CD14-positive monocyte (primary cell): ENCODE measurements at regions not wholly inside any gene's neighbourhood (a gene's known extent, or its start where the extent isn't known, plus 50 kb on each side); places are given as distances from the start of the nearest gene placed in this dataset.
"Not testable (repeated sequence)": the region's sequence is repeated elsewhere in the genome, so short reads cannot be mapped to it uniquely, and the experiment has no call there.

Experiments used
- DNase-seq, 3 donors: peaks; one replicate each; pipeline ENCODE4 v3.0.0-alpha.2; 2011 to 2022
- H2AFZ ChIP-seq: 2 replicates; pipeline ENCODE4 v1.6.0; 2012; ENCODE audit warnings: mild to moderate bottlenecking, low read depth, low read length, inconsistent platforms; ENCODE audit not compliant: insufficient read depth, poor library complexity, severe bottlenecking
- H3K27ac ChIP-seq, 2 donors: 1 replicate in 1 of 2; 2 replicates in 1 of 2; pipeline ENCODE4 v1.5.1; 2012 to 2013; ENCODE audit warnings: low read length in 2 of 2, control low read depth in 1 of 2, inconsistent platforms in 1 of 2, low read depth in 1 of 2, mild to moderate bottlenecking in 1 of 2
- H3K27me3 ChIP-seq, 2 donors: one replicate each; pipeline versions ENCODE4 v1.6.0 to v1.6.1; 2011 to 2013; ENCODE audit warnings: low read length in 2 of 2; ENCODE audit not compliant: control insufficient read depth in 2 of 2, insufficient read depth in 2 of 2
- H3K36me3 ChIP-seq, 2 donors: replicated peaks in 1 of 2; 1 replicate in 1 of 2; 2 replicates in 1 of 2; pipeline versions ENCODE4 v1.5.1 to v1.6.1; 2012 to 2013; ENCODE audit warnings: low read length in 2 of 2, control low read depth in 1 of 2, inconsistent platforms in 1 of 2, mild to moderate bottlenecking in 1 of 2; ENCODE audit not compliant: insufficient read depth in 2 of 2, control insufficient read depth in 1 of 2
- H3K4me1 ChIP-seq, 2 donors: 1 replicate in 1 of 2; 2 replicates in 1 of 2; pipeline versions ENCODE4 v1.5.1 to v1.6.1; 2012 to 2013; ENCODE audit warnings: low read length in 2 of 2, control low read depth in 1 of 2, inconsistent platforms in 1 of 2, mild to moderate bottlenecking in 1 of 2, moderate library complexity in 1 of 2; ENCODE audit not compliant: insufficient read depth in 2 of 2, control insufficient read depth in 1 of 2
- H3K4me2 ChIP-seq: replicated peaks from 2 replicates; pipeline ENCODE3; 2012; ENCODE audit warnings: low read length, moderate library complexity, mild to moderate bottlenecking; ENCODE audit not compliant: poor library complexity, severe bottlenecking; ENCODE audit errors: extremely low read depth
- H3K4me3 ChIP-seq, 3 experiments: fragments of 200-600 bp in 1 of 3; sonication (generic) in 1 of 3; replicated peaks in 1 of 3; 1 replicate in 2 of 3; 2 replicates in 1 of 3; pipeline ENCODE4 v1.5.1; 2011 to 2013; ENCODE audit warnings: low read length in 3 of 3, mild to moderate bottlenecking in 3 of 3, control low read depth in 2 of 3, low read depth in 2 of 3, inconsistent platforms in 1 of 3, moderate library complexity in 1 of 3
- H3K79me2 ChIP-seq: 2 replicates; pipeline ENCODE4 v1.6.0; 2012; ENCODE audit warnings: mild to moderate bottlenecking, control low read depth, inconsistent platforms, low read length, moderate library complexity; ENCODE audit not compliant: insufficient read depth
- H3K9ac ChIP-seq: 2 replicates; pipeline ENCODE4 v1.6.0; 2017; ENCODE audit warnings: low read length, mild to moderate bottlenecking; ENCODE audit not compliant: insufficient read depth, poor library complexity, severe bottlenecking
- H3K9me3 ChIP-seq, 2 donors: replicated peaks in 1 of 2; 1 replicate in 1 of 2; 2 replicates in 1 of 2; pipeline versions ENCODE4 v1.5.1 to v1.6.1; 2012 to 2013; ENCODE audit warnings: low read length in 2 of 2, control low read depth in 1 of 2; ENCODE audit not compliant: control insufficient read depth in 1 of 2, insufficient read depth in 1 of 2
- H4K20me1 ChIP-seq: 2 replicates; pipeline ENCODE4 v1.6.0; 2012; ENCODE audit warnings: mild to moderate bottlenecking, low read length, control low read depth, moderate library complexity; ENCODE audit not compliant: insufficient read depth
- H3K27ac Mint-ChIP-seq, 7 donors: one replicate each; pipeline ENCODE4 v1.8.0; 2020; ENCODE audit warnings: mild to moderate bottlenecking in 7 of 7, mixed read lengths in 7 of 7, moderate library complexity in 6 of 7, inconsistent platforms in 2 of 7
- H3K27me3 Mint-ChIP-seq, 3 donors: one replicate each; pipeline ENCODE4 v1.8.0; 2021 to 2022; ENCODE audit warnings: low read depth in 3 of 3, mild to moderate bottlenecking in 3 of 3, mixed read lengths in 3 of 3, moderate library complexity in 3 of 3, inconsistent platforms in 1 of 3
- H3K36me3 Mint-ChIP-seq, 2 donors: one replicate each; pipeline ENCODE4 v1.8.0; 2020; ENCODE audit warnings: mixed read lengths in 2 of 2, inconsistent platforms in 1 of 2, mild to moderate bottlenecking in 1 of 2
- H3K4me1 Mint-ChIP-seq: one replicate; pipeline ENCODE4 v1.8.0; 2020; ENCODE audit warnings: mild to moderate bottlenecking, mixed read lengths
- H3K4me3 Mint-ChIP-seq, 2 donors: one replicate each; pipeline ENCODE4 v1.8.0; 2020; ENCODE audit warnings: mild to moderate bottlenecking in 2 of 2, mixed read lengths in 2 of 2, moderate library complexity in 1 of 2
- H3K9me3 Mint-ChIP-seq, 7 donors: one replicate each; pipeline ENCODE4 v1.8.0; 2020 to 2022; ENCODE audit warnings: mixed read lengths in 7 of 7, mild to moderate bottlenecking in 6 of 7, moderate library complexity in 6 of 7, inconsistent platforms in 2 of 7
- CTCF ChIP-seq: fragments of 200-600 bp; IDR thresholded peaks from one replicate; pipeline ENCODE4 v1.8.0; 2022; ENCODE audit warnings: antibody characterized with exemption, mild to moderate bottlenecking
- WGBS: methylation state at CpG from one replicate; pipeline ENCODE4 v1.1.5; 2013; ENCODE audit warnings: missing lambda C conversion rate; ENCODE audit not compliant: insufficient coverage; 5-methylcytosine and 5-hydroxymethylcytosine counted together
- intact Hi-C, 2 donors: fragments of 100-400 bp; cut with micrococcal nuclease; formaldehyde crosslinking; loops; one replicate each; pipeline versions ENCODE4 v1.15.0 to v1.15.1; 2023

GRCh38 chr2:104945121-104945520 lies 91.2 kb downstream of the POU3F3 start:
- peaks cover 2 to 6% (median 3%) of the 10 kb centered on the region in 3 donors for H3K27me3 Mint-ChIP-seq
- Histone ChIP-seq H3K4me1 (no peaks in the 10 kb centered on the region), H3K79me2 (no peaks in the 10 kb centered on the region), H3K4me2 (no peak overlapping the region), H2AFZ (no peak overlapping the region), H3K4me3 (no peak overlapping the region), H3K27me3 (no peaks in the 10 kb centered on the region), H4K20me1 (no peaks in the 10 kb centered on the region), H3K36me3 (no peaks in the 10 kb centered on the region), H3K27ac (no peak overlapping the region), H3K9ac (no peak overlapping the region), H3K9me3 (no peaks in the 10 kb centered on the region)
- no peak overlapping the region for H3K27ac Mint-ChIP-seq
- 79% methylated on average over 2 of the region's 5 CpGs for WGBS
- no peak for TF ChIP-seq CTCF
- no peak for DNase-seq
- intact Hi-C loops: no loop called here
- H3K36me3 Mint-ChIP-seq: no peaks in the 10 kb centered on the region
- no peak overlapping the region for H3K4me3 Mint-ChIP-seq
- H3K9me3 Mint-ChIP-seq: peaks cover 0 to 2% (median 0%) of the 10 kb centered on the region in 7 donors
- H3K4me1 Mint-ChIP-seq: no peaks in the 10 kb centered on the region

- no peak for TF ChIP-seq CTCF
- Mint-ChIP-seq H3K36me3 (no peaks in the 10 kb centered on the region), H3K4me3 (no peak overlapping the region), H3K27ac (no peak overlapping the region), H3K27me3 (peaks cover 2 to 6% (median 3%) of the 10 kb centered on the region in 3 donors), H3K9me3 (peaks cover 0 to 2% (median 0%) of the 10 kb centered on the region in 7 donors), H3K4me1 (no peaks in the 10 kb centered on the region)
- DNase-seq: no peak
- Histone ChIP-seq H3K27me3 (no peaks in the 10 kb centered on the region), H2AFZ (no peak overlapping the region), H3K27ac (no peak overlapping the region), H3K36me3 (no peaks in the 10 kb centered on the region), H3K4me1 (no peaks in the 10 kb centered on the region), H3K9me3 (no peaks in the 10 kb centered on the region), H3K9ac (no peak overlapping the region), H3K79me2 (no peaks in the 10 kb centered on the region), H3K4me2 (no peak overlapping the region), H3K4me3 (no peak overlapping the region), H4K20me1 (no peaks in the 10 kb centered on the region)
- 80% methylated on average over 1 of the region's 3 CpGs for WGBS
- intact Hi-C loops: no loop called here
Observed at GRCh38 chr2:104945866-104946265, 92.0 kb downstream of the POU3F3 start.

- H2AFZ ChIP-seq, H3K27me3 ChIP-seq, H4K20me1 ChIP-seq, H3K4me3 Mint-ChIP-seq, H3K9me3 Mint-ChIP-seq, intact Hi-C loops, H3K4me2 ChIP-seq, H3K36me3 Mint-ChIP-seq, H3K27ac ChIP-seq, H3K27me3 Mint-ChIP-seq, H3K9me3 ChIP-seq, H3K36me3 ChIP-seq, H3K4me1 Mint-ChIP-seq, H3K9ac ChIP-seq, DNase-seq, H3K27ac Mint-ChIP-seq, H3K79me2 ChIP-seq, H3K4me3 ChIP-seq, H3K4me1 ChIP-seq: not testable (repeated sequence)
- WGBS: 94% methylated on average over 3 of the region's 7 CpGs
Observed at GRCh38 chr2:104947456-104947855, 90.4 kb upstream of the MRPS9 start.
